ENCODE measurements at regions not wholly inside any gene's neighbourhood (a gene's known extent, or its start where the extent isn't known, plus 50 kb on each side); places are given as distances from the start of the nearest gene placed in this dataset.

DNA sequence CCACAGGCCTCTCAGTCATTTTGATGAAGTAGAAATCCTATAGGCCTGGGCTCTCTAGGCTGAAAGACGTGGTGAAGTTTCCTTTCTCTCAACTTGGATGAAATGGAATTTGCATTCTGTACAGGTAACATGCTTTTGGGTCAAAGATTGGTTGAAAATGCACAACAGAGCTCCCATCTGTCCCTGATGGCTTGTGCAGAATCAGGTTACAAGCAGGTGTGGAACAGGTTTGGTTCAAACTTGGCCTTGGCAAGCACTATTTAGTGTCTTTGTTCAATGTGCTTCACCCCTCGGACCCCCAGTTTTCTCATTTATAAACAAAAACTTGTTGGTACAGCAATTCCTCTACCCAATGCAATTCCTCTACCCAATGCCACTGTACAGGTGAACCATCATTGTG lies 1493.0 kb downstream of the AACS start:
- DNase-seq (ENCODE audit: low read depth in 2 of 2), result no peak

GRCh38 chr12:126558810-126559209 lies 1493.6 kb downstream of the AACS start:
- DNase-seq (ENCODE audit: low read depth in 2 of 2), result peak in 1 of 2 donors; percentile 67

- no peak for DNase-seq (ENCODE audit: low read depth in 2 of 2)
Observed at GRCh38 chr12:126567016-126567415, 1501.8 kb downstream of the AACS start.

- DNase-seq (ENCODE audit: low read depth in 2 of 2), result no peak
Observed at GRCh38 chr12:126569706-126570105, 1504.5 kb downstream of the AACS start.

DNA sequence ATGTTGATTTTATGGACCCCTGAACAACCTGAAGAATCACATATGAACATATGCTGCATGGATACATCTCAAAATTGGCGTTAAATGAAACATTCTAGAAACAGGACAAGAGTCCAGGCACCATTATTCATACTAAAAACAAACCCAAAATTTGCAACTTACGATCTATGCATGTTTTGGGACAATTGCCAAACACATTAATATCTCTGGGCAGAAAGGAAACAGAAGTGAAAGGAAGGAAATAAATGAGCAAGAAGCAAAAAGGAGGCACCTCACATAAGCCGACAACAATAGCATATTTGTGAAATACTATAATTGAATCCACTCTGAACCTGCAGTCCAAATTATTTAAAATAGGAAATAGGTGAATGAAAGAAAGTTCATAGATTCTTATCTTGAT lies 1505.3 kb downstream of the AACS start:
- DNase-seq (ENCODE audit: low read depth in 2 of 2), result peak in 1 of 2 donors; percentile 90

- DNase-seq (ENCODE audit: low read depth in 2 of 2), result no peak
Observed at GRCh38 chr12:126572170-126572569, 1506.9 kb downstream of the AACS start.

GRCh38 chr12:126581655-126582054 lies 1516.4 kb downstream of the AACS start:
- DNase-seq (ENCODE audit: low read depth in 2 of 2), result no peak

DNA sequence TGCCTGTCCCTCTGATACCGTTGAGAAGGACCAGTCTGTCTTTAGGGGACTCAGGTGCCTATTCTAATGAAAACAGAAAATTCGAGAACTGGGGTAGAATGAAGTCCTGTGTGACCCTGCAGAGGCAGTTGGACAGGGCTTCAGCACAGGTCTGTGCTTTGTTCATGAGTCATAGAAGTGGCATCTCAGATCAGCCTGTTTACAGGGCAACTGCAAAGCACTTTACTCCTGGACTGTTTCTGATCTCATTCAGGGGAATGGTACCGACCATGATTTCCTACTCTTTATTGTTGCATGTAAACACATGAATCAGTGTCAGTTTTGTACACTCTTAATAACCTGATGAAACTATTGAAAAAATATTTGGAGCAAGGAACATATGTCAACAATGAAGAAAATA lies 1517.0 kb downstream of the AACS start:
- DNase-seq (ENCODE audit: low read depth in 2 of 2), result peak in 1 of 2 donors; percentile 89

GRCh38 chr12:126588586-126589249 lies 1523.5 kb downstream of the AACS start:
- no peak for DNase-seq (ENCODE audit: low read depth in 2 of 2)

GRCh38 chr12:126591533-126591932 lies 1526.3 kb downstream of the AACS start:
- no peak for DNase-seq (ENCODE audit: low read depth in 2 of 2)

GRCh38 chr12:126601184-126602170 lies 1536.2 kb downstream of the AACS start:
- DNase-seq (ENCODE audit: low read depth in 2 of 2), result no peak

DNA sequence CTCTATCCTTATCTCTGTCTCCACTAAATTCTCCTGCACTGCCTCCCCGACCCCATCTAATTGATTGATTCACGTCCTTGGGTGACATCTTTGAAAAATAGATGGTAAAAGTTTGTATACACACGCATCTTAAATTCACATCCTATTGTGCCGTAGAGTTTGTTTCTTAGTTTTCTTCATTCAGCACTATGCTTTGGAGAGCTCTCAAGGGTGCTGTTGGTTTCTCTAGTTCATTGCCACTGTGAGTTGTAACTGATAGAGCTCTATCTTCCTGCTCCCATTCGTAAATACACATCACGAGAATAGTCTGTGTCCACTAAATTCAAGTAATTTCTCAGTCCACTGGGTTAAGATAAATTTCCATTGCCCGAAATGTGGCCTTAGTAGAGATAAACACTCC lies 1537.4 kb downstream of the AACS start:
- DNase-seq (ENCODE audit: low read depth in 2 of 2), result no peak

- DNase-seq (ENCODE audit: low read depth in 2 of 2), result no peak
Observed at GRCh38 chr12:126607157-126607556, 1541.9 kb downstream of the AACS start.

GRCh38 chr12:126607867-126608266 lies 1542.6 kb downstream of the AACS start:
- no peak for DNase-seq (ENCODE audit: low read depth in 2 of 2)

- peak in 1 of 2 donors; percentile 91 for DNase-seq (ENCODE audit: low read depth in 2 of 2)
Observed at GRCh38 chr12:126608607-126609175, 1543.5 kb downstream of the AACS start.

- DNase-seq (ENCODE audit: low read depth in 2 of 2), result no peak
Observed at GRCh38 chr12:126616441-126616840, 1551.2 kb downstream of the AACS start.

- DNase-seq (ENCODE audit: low read depth in 2 of 2), result peak in 1 of 2 donors; percentile 50
Observed at GRCh38 chr12:126617312-126617711, 1552.1 kb downstream of the AACS start.

DNA sequence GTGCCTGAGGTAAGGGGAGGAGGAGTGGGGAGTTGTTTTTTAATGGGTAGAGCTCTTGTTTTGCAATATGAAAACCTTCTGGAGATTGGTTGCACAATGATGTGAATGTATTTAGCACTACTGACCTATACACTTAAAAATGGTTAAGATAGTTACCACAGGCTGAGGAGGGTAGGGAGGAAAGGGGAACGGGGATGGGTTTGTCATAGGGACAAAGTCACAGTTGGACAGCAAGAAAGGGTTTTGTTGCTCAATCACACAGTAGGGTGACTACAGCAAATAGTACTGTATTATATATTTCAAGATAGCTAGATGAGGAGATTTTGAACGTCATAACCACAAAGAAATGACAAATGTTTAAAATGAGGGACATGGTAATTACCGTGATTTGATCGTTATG lies 1562.4 kb downstream of the AACS start:
- DNase-seq (ENCODE audit: low read depth in 2 of 2), result no peak

DNA sequence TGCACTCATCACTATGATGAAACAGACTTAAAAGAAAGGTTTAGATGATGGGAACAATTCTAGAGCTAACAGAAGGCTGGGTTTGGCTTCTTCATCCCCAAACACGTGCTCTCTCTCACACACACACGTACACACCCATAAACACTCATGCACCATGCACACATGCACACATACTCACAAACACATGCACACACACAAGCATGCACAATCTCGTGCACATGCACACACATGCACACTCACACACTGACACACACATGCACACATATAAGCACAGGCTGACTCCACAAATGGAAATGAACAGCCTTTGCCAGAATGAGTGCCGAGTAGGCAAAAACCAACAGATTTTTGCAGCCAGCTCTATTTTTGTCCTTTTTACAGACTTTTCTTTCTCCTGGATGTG lies 1571.6 kb downstream of the AACS start:
- no peak for DNase-seq (ENCODE audit: low read depth in 2 of 2)

DNA sequence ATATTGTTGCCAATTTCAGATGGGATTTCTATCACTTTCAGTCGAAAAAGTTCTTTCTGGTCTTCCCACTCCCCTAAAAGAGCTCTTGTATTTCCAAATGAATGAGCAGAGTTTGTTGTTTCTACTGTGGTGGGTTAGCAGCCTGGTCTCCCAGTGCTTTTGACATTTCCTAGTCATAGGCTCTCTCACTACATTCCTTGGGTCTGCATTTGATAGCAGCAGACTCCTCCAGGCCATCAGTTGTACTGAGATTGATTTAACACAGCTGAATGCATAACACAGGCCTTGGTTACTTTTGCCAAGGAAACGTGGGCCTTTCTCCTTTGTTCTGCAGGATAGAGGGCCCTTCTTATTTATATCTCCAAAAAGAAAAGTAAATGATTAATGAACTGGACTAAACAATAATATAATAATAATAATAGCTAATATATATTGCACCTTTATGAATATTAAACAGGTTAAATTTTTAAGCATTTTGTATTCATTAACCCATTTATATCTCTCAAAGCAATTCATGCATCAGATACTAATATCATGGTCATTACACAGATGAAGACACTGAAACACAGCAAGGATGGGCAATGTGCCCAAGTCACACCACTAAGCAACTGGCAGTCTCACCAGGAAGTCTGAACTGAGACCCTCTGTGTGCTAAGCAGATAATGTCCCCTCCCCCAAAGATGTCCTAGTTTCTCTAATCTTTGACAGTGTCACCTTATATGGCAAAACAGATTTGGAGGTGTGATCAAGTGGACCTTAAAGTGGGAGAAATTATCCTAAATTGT lies 1579.2 kb downstream of the AACS start:
- DNase-seq (ENCODE audit: low read depth in 2 of 2), result no peak

DNA sequence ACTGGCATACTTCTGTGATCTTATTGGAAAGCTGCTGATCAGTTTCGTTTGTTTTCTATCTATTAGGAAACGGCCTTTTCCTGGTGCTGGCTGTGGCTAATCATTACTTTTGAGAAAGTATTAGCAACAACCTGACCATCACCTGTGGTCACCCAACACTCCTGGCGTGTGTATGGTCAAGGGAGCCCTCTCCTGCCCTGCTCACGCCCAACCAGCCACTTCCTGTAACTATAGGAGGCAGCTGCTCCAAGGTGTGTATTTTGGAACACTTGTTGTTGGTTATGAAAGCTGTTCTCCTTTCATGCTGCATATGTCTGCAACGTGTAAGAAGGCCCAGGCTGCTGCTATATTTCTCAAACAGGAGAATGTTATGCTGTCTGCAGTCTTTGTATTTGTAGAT lies 1582.8 kb downstream of the AACS start:
- DNase-seq (ENCODE audit: low read depth in 2 of 2), result no peak

DNA sequence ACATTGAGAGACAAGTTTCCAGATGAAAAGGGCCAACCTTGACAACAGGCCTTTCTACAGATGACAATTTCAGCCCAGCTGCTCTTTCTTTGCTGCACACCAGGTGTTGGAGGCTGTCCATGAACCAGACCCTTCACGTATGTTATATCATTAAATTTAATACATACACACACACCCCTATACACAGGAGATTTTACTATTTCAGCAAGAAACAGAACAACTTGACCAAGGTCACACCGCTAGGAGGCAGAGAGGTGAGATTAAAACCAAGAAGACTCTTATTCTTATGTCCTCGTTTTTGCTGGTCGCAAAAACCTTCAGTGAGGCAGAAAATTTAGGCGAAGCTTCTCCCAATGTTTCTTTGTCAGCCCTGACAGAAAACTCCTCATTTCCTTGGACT lies 1585.9 kb downstream of the AACS start:
- DNase-seq (ENCODE audit: low read depth in 2 of 2), result no peak

Measured in lung microvascular endothelial cell (primary cell).